CD8-positive, alpha-beta memory T cell (primary cell): ENCODE measurements at regions not wholly inside any gene's neighbourhood (a gene's known extent, or its start where the extent isn't known, plus 50 kb on each side); places are given as distances from the start of the nearest gene placed in this dataset.

Experiments used
- CTCF ChIA-PET: fragments of 350-600 bp; sonication (Branson Sonifier 250); formaldehyde crosslinking; loops from one replicate; lab custom pipeline; 2021; ENCODE audit warnings: antibody characterized with exemption; lab: Charles Lee
- POLR2A ChIA-PET: fragments of 350-600 bp; sonication (Branson Sonifier 250); formaldehyde crosslinking; loops from one replicate; lab custom pipeline; 2021; ENCODE audit warnings: antibody characterized with exemption; lab: Charles Lee
- DNase-seq, 5 donors: peaks; one replicate each; pipeline versions ENCODE4 v3.0.0 to v3.0.0-alpha.2; 2020 to 2022; ENCODE audit warnings: mixed read lengths in 1 of 5
- H3K27ac ChIP-seq: one replicate; pipeline ENCODE4 v1.7.0; 2013; ENCODE audit warnings: low read depth, mild to moderate bottlenecking, low read length, moderate library complexity
- H3K27me3 ChIP-seq: 2 replicates; pipeline ENCODE4 v1.7.0; 2013; ENCODE audit warnings: low read length, mild to moderate bottlenecking; ENCODE audit not compliant: insufficient read depth, poor library complexity, severe bottlenecking
- H3K36me3 ChIP-seq: 2 replicates; pipeline ENCODE4 v1.7.0; 2013; ENCODE audit warnings: mild to moderate bottlenecking, low read length, moderate library complexity; ENCODE audit not compliant: insufficient read depth
- H3K4me1 ChIP-seq: 2 replicates; pipeline ENCODE4 v1.7.0; 2013; ENCODE audit warnings: mild to moderate bottlenecking, low read length, moderate library complexity; ENCODE audit not compliant: insufficient read depth
- H3K4me3 ChIP-seq: 2 replicates; pipeline ENCODE4 v1.7.0; 2013; ENCODE audit warnings: mild to moderate bottlenecking, low read length
- H3K9me3 ChIP-seq: 2 replicates; pipeline ENCODE4 v1.7.0; 2013; ENCODE audit warnings: mild to moderate bottlenecking, low read length
- H3K27ac Mint-ChIP-seq, 8 donors: one replicate each; pipeline ENCODE4 v1.8.0; 2020 to 2021; ENCODE audit warnings: mixed read lengths in 8 of 8, mild to moderate bottlenecking in 6 of 8, inconsistent platforms in 3 of 8, moderate library complexity in 3 of 8
- H3K27me3 Mint-ChIP-seq, 2 donors: one replicate each; pipeline ENCODE4 v1.8.0; 2020 to 2021; ENCODE audit warnings: mixed read lengths in 2 of 2, mild to moderate bottlenecking in 1 of 2, moderate library complexity in 1 of 2
- H3K36me3 Mint-ChIP-seq, 3 donors: one replicate each; pipeline ENCODE4 v1.8.0; 2020 to 2021; ENCODE audit warnings: mixed read lengths in 3 of 3, inconsistent platforms in 1 of 3, mild to moderate bottlenecking in 1 of 3
- H3K4me1 Mint-ChIP-seq, 3 donors: one replicate each; pipeline ENCODE4 v1.8.0; 2020 to 2021; ENCODE audit warnings: mixed read lengths in 3 of 3, inconsistent platforms in 1 of 3, mild to moderate bottlenecking in 1 of 3
- H3K4me3 Mint-ChIP-seq, 7 donors: one replicate each; pipeline ENCODE4 v1.8.0; 2020 to 2021; ENCODE audit warnings: mixed read lengths in 7 of 7, mild to moderate bottlenecking in 6 of 7, moderate library complexity in 4 of 7, inconsistent platforms in 2 of 7
- H3K9me3 Mint-ChIP-seq, 5 donors: one replicate each; pipeline ENCODE4 v1.8.0; 2020 to 2022; ENCODE audit warnings: mixed read lengths in 5 of 5, mild to moderate bottlenecking in 3 of 5, moderate library complexity in 2 of 5, inconsistent platforms in 1 of 5

DNA sequence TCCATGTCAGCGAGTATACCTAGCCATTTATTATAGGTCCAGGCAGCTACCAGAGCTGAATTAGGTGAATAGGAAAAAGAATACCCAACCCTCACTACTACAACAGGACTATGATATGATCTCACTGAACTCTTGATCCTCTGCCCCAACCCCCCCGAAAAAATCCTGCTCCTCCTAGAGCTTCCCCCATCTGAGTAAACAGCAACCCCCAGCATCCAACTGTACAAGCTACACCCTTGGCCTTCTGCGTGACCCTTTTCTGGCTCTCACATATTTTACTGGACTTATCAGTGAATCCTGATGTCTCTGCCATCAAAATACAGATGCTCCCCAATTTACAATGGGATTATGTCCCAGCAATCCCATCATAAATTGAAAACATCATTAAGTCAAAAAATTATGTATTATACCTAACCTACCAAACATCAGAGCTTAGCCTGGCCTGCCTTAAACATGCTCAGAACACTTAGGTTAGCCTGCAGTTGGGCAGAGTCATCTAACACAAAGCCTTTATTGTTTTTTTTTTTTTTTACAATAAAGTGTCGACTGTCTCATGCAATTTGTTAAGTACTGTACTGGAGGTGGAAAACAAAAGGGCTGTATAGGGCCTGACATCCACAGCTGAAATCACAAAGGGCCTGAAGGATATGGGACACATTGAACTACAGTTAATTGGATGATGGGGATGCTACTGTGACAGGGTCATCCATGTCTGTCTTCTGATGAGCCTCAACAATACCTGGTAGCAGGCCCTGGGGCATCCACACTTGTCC is 128.9 kb upstream of the ERCC6L2 start:
- H3K9me3 ChIP-seq: no peaks in the 10 kb centered on the region
- no peaks in the 10 kb centered on the region for H3K9me3 Mint-ChIP-seq
- no peaks in the 10 kb centered on the region for H3K36me3 ChIP-seq
- no peak overlapping the region for H3K4me3 Mint-ChIP-seq
- peaks cover 14 to 27% (median 18%) of the 10 kb centered on the region in 3 donors for H3K4me1 Mint-ChIP-seq
- H3K4me3 ChIP-seq: no peak overlapping the region
- H3K4me1 ChIP-seq: peaks cover 18% of the 10 kb centered on the region
- H3K27me3 Mint-ChIP-seq: peaks cover 8 to 16% of the 10 kb centered on the region in 2 donors
- ChIA-PET POLR2A (no interaction called here), CTCF (interaction anchor here (0.6 kb wide), 1 partner anchor 273 kb away, joined by 4 read pairs; no protein-coding TSS in a partner anchor)
- H3K27ac ChIP-seq: no peak overlapping the region
- no peaks in the 10 kb centered on the region for H3K36me3 Mint-ChIP-seq
- DNase-seq: no peak
- H3K27ac Mint-ChIP-seq: no peak overlapping the region
- H3K27me3 ChIP-seq: no peaks in the 10 kb centered on the region

- Mint-ChIP-seq H3K27ac (no peak overlapping the region), H3K4me3 (no peak overlapping the region), H3K27me3 (peaks cover 0 to 7% of the 10 kb centered on the region in 2 donors), H3K9me3 (no peaks in the 10 kb centered on the region), H3K4me1 (no peaks in the 10 kb centered on the region), H3K36me3 (no peaks in the 10 kb centered on the region)
- CTCF ChIA-PET: no interaction called here
- POLR2A ChIA-PET: no interaction called here
- Histone ChIP-seq H3K27me3 (no peaks in the 10 kb centered on the region), H3K4me1 (no peaks in the 10 kb centered on the region), H3K4me3 (no peak overlapping the region), H3K36me3 (no peaks in the 10 kb centered on the region), H3K9me3 (no peaks in the 10 kb centered on the region), H3K27ac (no peak overlapping the region)
- no peak for DNase-seq
Measured at GRCh38 chr9:95742821-95743220, 132.7 kb upstream of the ERCC6L2 start.

- Histone ChIP-seq H3K27me3 (no peaks in the 10 kb centered on the region), H3K27ac (no peak overlapping the region), H3K36me3 (no peaks in the 10 kb centered on the region), H3K4me3 (no peak overlapping the region), H3K9me3 (no peaks in the 10 kb centered on the region), H3K4me1 (no peaks in the 10 kb centered on the region)
- no peaks in the 10 kb centered on the region for H3K9me3 Mint-ChIP-seq
- H3K4me3 Mint-ChIP-seq: no peak overlapping the region
- H3K27ac Mint-ChIP-seq: peak overlapping the region in 1 of 8 donors; percentile 6
- ChIA-PET POLR2A (no interaction called here), CTCF (no interaction called here)
- no peaks in the 10 kb centered on the region for H3K4me1 Mint-ChIP-seq
- no peaks in the 10 kb centered on the region for H3K36me3 Mint-ChIP-seq
- no peak for DNase-seq
- H3K27me3 Mint-ChIP-seq: peaks cover 0 to 7% of the 10 kb centered on the region in 2 donors
Measured at GRCh38 chr9:95741631-95742030, 133.9 kb upstream of the ERCC6L2 start.

GRCh38 chr9:95740217-95741004 is 135.1 kb upstream of the ERCC6L2 start:
- no peak for DNase-seq
- Histone ChIP-seq H3K27ac (no peak overlapping the region), H3K27me3 (no peaks in the 10 kb centered on the region), H3K9me3 (no peaks in the 10 kb centered on the region), H3K36me3 (no peaks in the 10 kb centered on the region), H3K4me1 (no peaks in the 10 kb centered on the region), H3K4me3 (no peak overlapping the region)
- Mint-ChIP-seq H3K9me3 (no peaks in the 10 kb centered on the region), H3K27ac (peak overlapping the region in 1 of 8 donors; percentile 24), H3K4me3 (no peak overlapping the region), H3K4me1 (peaks cover 0 to 5% (median 0%) of the 10 kb centered on the region in 3 donors), H3K36me3 (no peaks in the 10 kb centered on the region), H3K27me3 (peaks cover 0 to 5% of the 10 kb centered on the region in 2 donors)
- CTCF ChIA-PET: no interaction called here
- POLR2A ChIA-PET: no interaction called here

DNA sequence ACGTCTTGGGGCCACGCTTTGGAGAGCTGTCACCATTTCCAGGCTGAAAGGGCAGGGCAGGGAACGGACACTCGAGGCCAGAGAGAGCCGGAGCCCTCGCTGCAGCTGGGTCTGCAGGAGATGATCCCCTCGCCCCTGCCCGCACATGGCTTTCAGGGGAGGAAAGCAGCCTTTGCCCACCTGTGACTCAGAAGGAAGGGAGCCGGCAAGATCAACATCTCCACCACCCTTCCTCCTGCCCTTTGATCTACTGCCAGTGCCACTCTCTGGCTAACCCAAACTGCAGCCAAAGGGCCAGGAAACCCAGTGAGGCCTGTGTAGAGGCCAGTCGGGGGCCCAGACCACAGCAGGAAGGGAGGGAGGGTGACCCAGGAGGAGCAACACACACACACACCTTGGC is 137.1 kb upstream of the ERCC6L2 start:
- ChIA-PET POLR2A (no interaction called here), CTCF (no interaction called here)
- no peak overlapping the region for H3K27ac Mint-ChIP-seq
- no peak overlapping the region for H3K4me3 Mint-ChIP-seq
- no peaks in the 10 kb centered on the region for H3K36me3 Mint-ChIP-seq
- Histone ChIP-seq H3K4me1 (peaks cover 4% of the 10 kb centered on the region), H3K27ac (no peak overlapping the region), H3K36me3 (no peaks in the 10 kb centered on the region), H3K9me3 (no peaks in the 10 kb centered on the region), H3K4me3 (no peak overlapping the region), H3K27me3 (no peaks in the 10 kb centered on the region)
- peaks cover 0 to 12% (median 1%) of the 10 kb centered on the region in 3 donors for H3K4me1 Mint-ChIP-seq
- H3K27me3 Mint-ChIP-seq: peaks cover 0 to 5% of the 10 kb centered on the region in 2 donors
- H3K9me3 Mint-ChIP-seq: no peaks in the 10 kb centered on the region
- DNase-seq: no peak

DNA sequence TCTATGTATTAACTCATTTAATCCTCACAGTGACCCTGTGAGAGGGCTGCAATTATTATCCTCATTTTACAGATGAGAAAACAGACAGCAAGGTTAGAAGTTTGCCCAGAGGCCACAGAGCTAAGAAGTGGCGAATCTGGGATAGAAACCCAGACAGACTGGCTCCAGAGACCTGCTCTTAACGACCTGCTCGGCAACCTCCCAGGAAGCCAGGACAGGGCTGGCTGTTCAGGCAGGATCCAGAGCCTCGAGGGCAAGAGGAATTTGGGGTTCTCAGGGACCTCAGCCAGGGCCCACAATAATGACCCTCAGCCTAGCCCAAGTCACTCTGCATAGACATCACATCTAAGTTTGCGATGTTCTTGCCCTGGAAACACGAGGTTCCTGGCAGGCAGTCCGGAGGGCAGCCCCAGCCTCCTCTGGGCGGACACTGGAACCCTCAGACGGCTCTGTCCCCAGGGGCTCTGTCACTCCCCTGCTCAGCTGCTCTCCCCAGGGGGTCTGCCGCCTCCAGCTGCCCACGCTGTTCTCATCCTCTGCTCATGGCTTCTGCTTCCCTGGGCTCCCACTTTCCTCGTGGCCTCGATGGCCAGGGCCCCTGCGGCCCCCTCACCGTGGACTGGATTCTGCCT is 138.5 kb upstream of the ERCC6L2 start:
- Histone ChIP-seq H3K36me3 (no peaks in the 10 kb centered on the region), H3K9me3 (no peaks in the 10 kb centered on the region), H3K27me3 (no peaks in the 10 kb centered on the region), H3K4me3 (no peak overlapping the region), H3K27ac (no peak overlapping the region), H3K4me1 (peaks cover 4% of the 10 kb centered on the region)
- peaks cover 4 to 11% of the 10 kb centered on the region in 2 donors for H3K27me3 Mint-ChIP-seq
- ChIA-PET POLR2A (no interaction called here), CTCF (no interaction called here)
- peaks cover 0 to 12% (median 1%) of the 10 kb centered on the region in 3 donors for H3K4me1 Mint-ChIP-seq
- no peak overlapping the region for H3K4me3 Mint-ChIP-seq
- H3K9me3 Mint-ChIP-seq: no peaks in the 10 kb centered on the region
- no peak overlapping the region for H3K27ac Mint-ChIP-seq
- H3K36me3 Mint-ChIP-seq: no peaks in the 10 kb centered on the region
- no peak for DNase-seq

GRCh38 chr9:95736370-95736769 is 139.1 kb upstream of the ERCC6L2 start:
- DNase-seq: no peak
- no peaks in the 10 kb centered on the region for H3K27me3 ChIP-seq
- Mint-ChIP-seq H3K4me3 (no peak overlapping the region), H3K4me1 (peaks cover 0 to 12% (median 1%) of the 10 kb centered on the region in 3 donors), H3K27ac (no peak overlapping the region), H3K36me3 (no peaks in the 10 kb centered on the region), H3K9me3 (no peaks in the 10 kb centered on the region), H3K27me3 (peaks cover 4 to 14% of the 10 kb centered on the region in 2 donors)
- H3K9me3 ChIP-seq: no peaks in the 10 kb centered on the region
- no peak overlapping the region for H3K4me3 ChIP-seq
- ChIA-PET POLR2A (no interaction called here), CTCF (no interaction called here)
- H3K27ac ChIP-seq: no peak overlapping the region
- no peaks in the 10 kb centered on the region for H3K36me3 ChIP-seq
- H3K4me1 ChIP-seq: peaks cover 4% of the 10 kb centered on the region

DNA sequence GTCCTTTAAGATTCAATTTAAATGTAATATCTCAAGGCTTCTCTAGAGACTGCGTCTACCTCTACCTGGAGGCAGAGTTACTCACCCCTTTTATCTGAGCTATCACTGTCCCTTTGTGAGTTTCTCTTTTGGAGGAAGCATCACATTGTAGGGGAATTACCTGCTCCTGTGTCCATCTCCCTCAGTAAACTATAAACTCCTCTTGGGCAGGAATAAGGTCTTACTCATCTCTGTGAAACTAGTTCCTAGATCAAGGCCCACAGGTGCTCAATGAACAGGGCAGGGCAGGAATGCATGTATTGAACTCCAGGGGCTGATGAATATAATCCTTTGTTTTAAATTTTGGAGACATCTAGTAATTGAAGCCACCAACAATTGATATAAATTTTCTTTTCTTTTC is 139.8 kb upstream of the ERCC6L2 start:
- Mint-ChIP-seq H3K27me3 (peaks cover 4 to 18% of the 10 kb centered on the region in 2 donors), H3K27ac (no peak overlapping the region), H3K4me1 (peaks cover 0 to 12% (median 1%) of the 10 kb centered on the region in 3 donors), H3K4me3 (no peak overlapping the region), H3K9me3 (peaks cover 0 to 2% (median 0%) of the 10 kb centered on the region in 5 donors), H3K36me3 (peaks cover 0 to 4% (median 0%) of the 10 kb centered on the region in 3 donors)
- Histone ChIP-seq H3K4me3 (no peak overlapping the region), H3K36me3 (no peaks in the 10 kb centered on the region), H3K27ac (no peak overlapping the region), H3K4me1 (peaks cover 4% of the 10 kb centered on the region), H3K9me3 (no peaks in the 10 kb centered on the region), H3K27me3 (no peaks in the 10 kb centered on the region)
- ChIA-PET CTCF (no interaction called here), POLR2A (no interaction called here)
- DNase-seq: no peak
